Pancreas (tissue), 10 donors: ENCODE measurements at regions not wholly inside any gene's neighbourhood (a gene's known extent, or its start where the extent isn't known, plus 50 kb on each side); places are given as distances from the start of the nearest gene placed in this dataset.
"Not testable (repeated sequence)": the region's sequence is repeated elsewhere in the genome, so short reads cannot be mapped to it uniquely, and the experiment has no call there.

ENCODE experiments used
- ATAC-seq, 4 donors: fragments of 200-7000 bp; cut with Tn5 transposase; one replicate each; pipeline versions ENCODE4 v1.8.0 to v1.9.1; 2020; ENCODE audit warnings: mild to moderate bottlenecking in 4 of 4, moderate library complexity in 4 of 4
- DNase-seq, 6 donors: peaks; one replicate each; pipeline ENCODE4 v3.0.0-alpha.2; 2020
- FAIRE-seq: peaks from 2 replicates; lab custom pipeline; 2012; peaks lifted over from hg19 to GRCh38; lab: Jason Lieb, UNC
- H3K27ac ChIP-seq, 4 donors: fragments of 200-600 bp; sonication (generic); 1 replicate in 3 of 4; 2 replicates in 1 of 4; pipeline versions ENCODE4 v1.5.0 to v1.8.0; 2020
- H3K27me3 ChIP-seq, 4 donors: fragments of 200-600 bp; one replicate each; pipeline ENCODE4 v1.8.0; 2021
- H3K36me3 ChIP-seq, 3 donors: fragments of 200-600 bp; sonication (generic) in 1 of 3; one replicate each; pipeline versions ENCODE4 v1.5.0 to v1.8.0; 2020 to 2021
- H3K4me1 ChIP-seq, 3 donors: fragments of 200-600 bp; one replicate each; pipeline ENCODE4 v1.8.0; 2021
- H3K4me3 ChIP-seq, 4 donors: fragments of 200-600 bp; sonication (generic) in 2 of 4; one replicate each; pipeline versions ENCODE4 v1.5.0 to v1.8.0; 2020 to 2021
- H3K9me3 ChIP-seq, 4 donors: fragments of 200-600 bp; one replicate each; pipeline ENCODE4 v1.8.0; 2021
- WGBS, 2 donors: extraction: QIAGEN DNeasy Blood & Tissue Kit; methylation state at CpG; one replicate each; pipeline ENCODE4 v1.1.7; 2013; 5-methylcytosine and 5-hydroxymethylcytosine counted together
- intact Hi-C, 3 donors: fragments of 100-400 bp; cut with DNase I; formaldehyde crosslinking; loops; one replicate each; pipeline versions ENCODE4 v1.11.1 to v1.14.2; 2022
- TF ChIP-seq, protein P1 (sequence below), 4 donors: fragments of 200-600 bp; sonication (generic) in 3 of 4; IDR thresholded peaks; one replicate each; pipeline versions ENCODE4 v1.5.0 to v1.8.0; 2021; ENCODE audit warnings: antibody characterized with exemption in 4 of 4
- donor health status: healthy with polysubstance abuse.
- donor health status: DM: no; HTN: no; CAD: no; lungs with moderate emphysema.
- donor health status: DM: no; HTN: no; CAD: no.
- donor health status: control.
- donor health status: control.
- donor health status: Bipolar disorder and iron deficiency.
- donor health status: DM: yes; HTN: yes; CAD: no.
- donor health status: DM: no; HTN: no; CAD: no.
- donor health status: DM: no; HTN: no; CAD: no.
- donor health status: DM: yes; HTN: yes; CAD: no.

GRCh38 chr16:66085651-66086050 lies 280.8 kb upstream of the CDH5 start:
- Histone ChIP-seq H3K36me3 (no peaks in the 10 kb centered on the region), H3K4me3 (no peak overlapping the region), H3K27me3 (no peaks in the 10 kb centered on the region), H3K4me1 (no peaks in the 10 kb centered on the region), H3K9me3 (no peaks in the 10 kb centered on the region), H3K27ac (no peak overlapping the region)
- no peak for FAIRE-seq
- DNase-seq: no peak
- TF ChIP-seq, protein P1, sequence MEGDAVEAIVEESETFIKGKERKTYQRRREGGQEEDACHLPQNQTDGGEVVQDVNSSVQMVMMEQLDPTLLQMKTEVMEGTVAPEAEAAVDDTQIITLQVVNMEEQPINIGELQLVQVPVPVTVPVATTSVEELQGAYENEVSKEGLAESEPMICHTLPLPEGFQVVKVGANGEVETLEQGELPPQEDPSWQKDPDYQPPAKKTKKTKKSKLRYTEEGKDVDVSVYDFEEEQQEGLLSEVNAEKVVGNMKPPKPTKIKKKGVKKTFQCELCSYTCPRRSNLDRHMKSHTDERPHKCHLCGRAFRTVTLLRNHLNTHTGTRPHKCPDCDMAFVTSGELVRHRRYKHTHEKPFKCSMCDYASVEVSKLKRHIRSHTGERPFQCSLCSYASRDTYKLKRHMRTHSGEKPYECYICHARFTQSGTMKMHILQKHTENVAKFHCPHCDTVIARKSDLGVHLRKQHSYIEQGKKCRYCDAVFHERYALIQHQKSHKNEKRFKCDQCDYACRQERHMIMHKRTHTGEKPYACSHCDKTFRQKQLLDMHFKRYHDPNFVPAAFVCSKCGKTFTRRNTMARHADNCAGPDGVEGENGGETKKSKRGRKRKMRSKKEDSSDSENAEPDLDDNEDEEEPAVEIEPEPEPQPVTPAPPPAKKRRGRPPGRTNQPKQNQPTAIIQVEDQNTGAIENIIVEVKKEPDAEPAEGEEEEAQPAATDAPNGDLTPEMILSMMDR (IDR thresholded peaks at IDR 0.05): no peak
- ATAC-seq: no peak
- WGBS, 2 donors: 67 to 77% methylated on average over 5 of the region's 5 CpGs
- intact Hi-C loops: no loop called here

DNA sequence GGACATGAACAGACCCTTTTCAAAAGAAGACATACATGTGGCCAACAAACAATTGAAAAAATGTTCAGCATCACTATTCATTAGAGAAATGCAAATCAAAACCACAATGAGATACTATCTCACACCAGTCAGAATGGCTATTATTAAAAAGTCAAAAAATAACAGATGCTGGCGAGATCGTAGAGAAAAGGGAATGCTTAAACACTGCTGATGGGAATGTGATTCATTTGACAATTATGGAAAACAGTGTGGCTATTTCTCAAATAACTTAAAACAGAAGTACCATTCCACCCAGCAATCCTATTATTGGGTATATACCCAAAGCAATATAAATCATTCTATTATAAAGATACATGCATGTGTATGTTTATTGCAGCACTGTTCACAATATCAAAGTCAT lies 281.8 kb upstream of the CDH5 start:
- FAIRE-seq, H3K27ac ChIP-seq, intact Hi-C loops, H3K27me3 ChIP-seq, H3K4me3 ChIP-seq, H3K36me3 ChIP-seq, DNase-seq, H3K4me1 ChIP-seq, H3K9me3 ChIP-seq, ATAC-seq: not testable (repeated sequence)
- WGBS, 2 donors: 78 to 83% methylated on average over 2 of the region's 2 CpGs

GRCh38 chr16:66084306-66084705 lies 282.2 kb upstream of the CDH5 start:
- no peak overlapping the region for H3K4me3 ChIP-seq
- no peaks in the 10 kb centered on the region for H3K4me1 ChIP-seq
- no peak for DNase-seq
- 13 to 35% methylated on average over 1 of the region's 1 CpG for WGBS, 2 donors
- H3K27ac ChIP-seq: no peak overlapping the region
- no peaks in the 10 kb centered on the region for H3K27me3 ChIP-seq
- TF ChIP-seq, protein P1 (IDR thresholded peaks at IDR 0.05): no peak
- no peaks in the 10 kb centered on the region for H3K36me3 ChIP-seq
- ATAC-seq: no peak
- no peak for FAIRE-seq
- no peaks in the 10 kb centered on the region for H3K9me3 ChIP-seq
- intact Hi-C loops: no loop called here

DNA sequence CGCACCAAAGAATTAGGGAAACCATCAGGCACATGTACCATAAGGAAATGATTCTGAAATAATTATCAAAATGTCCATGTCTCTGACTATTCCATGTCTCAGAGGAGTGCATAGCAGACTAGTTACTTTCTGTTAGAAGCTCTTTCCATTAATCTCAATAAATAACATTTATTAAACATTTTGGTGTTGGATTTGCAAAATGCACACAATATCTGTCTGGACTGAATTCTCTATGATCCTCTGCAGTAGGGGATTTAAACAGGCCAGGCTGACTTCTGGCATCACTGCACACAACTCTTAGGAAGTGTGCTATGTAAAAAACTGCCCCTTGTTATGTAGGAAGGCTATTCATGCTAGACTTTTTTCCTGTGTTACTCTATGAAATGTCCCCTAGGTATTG lies 283.3 kb upstream of the CDH5 start:
- H3K9me3 ChIP-seq: no peaks in the 10 kb centered on the region
- DNase-seq: no peak
- no peaks in the 10 kb centered on the region for H3K4me1 ChIP-seq
- no peak overlapping the region for H3K27ac ChIP-seq
- TF ChIP-seq, protein P1 (IDR thresholded peaks at IDR 0.05): no peak
- WGBS, 2 donors: 83 to 91% methylated on average over 1 of the region's 1 CpG
- no peak overlapping the region for H3K4me3 ChIP-seq
- FAIRE-seq: no peak
- H3K36me3 ChIP-seq: no peaks in the 10 kb centered on the region
- H3K27me3 ChIP-seq: peaks cover 0 to 1% (median 0%) of the 10 kb centered on the region in 4 donors
- intact Hi-C loops: no loop called here
- ATAC-seq: no peak

DNA sequence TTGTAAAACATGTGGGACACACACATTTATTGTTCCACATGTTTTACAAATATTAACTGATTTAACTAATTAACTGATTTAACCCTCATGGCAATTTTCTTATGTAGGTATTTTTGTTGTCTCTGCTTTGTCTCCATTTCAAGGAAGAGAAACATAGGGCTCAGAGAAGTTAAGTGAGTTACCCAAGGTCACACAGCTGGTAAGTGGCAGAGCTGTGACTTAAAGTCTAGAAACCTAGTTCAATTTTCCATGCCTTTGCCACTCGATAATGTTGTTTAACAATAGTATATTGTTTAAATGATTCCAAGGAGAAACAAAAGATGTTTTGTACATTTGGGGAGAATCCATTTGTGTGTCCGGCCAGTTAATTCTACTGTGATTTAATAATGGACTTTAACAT lies 284.1 kb upstream of the CDH5 start:
- Histone ChIP-seq H3K36me3 (no peaks in the 10 kb centered on the region), H3K27ac (no peak overlapping the region), H3K27me3 (peaks cover 0 to 4% (median 0%) of the 10 kb centered on the region in 4 donors), H3K4me1 (no peaks in the 10 kb centered on the region), H3K4me3 (no peak overlapping the region), H3K9me3 (no peaks in the 10 kb centered on the region)
- no peak for DNase-seq
- WGBS, 2 donors: 39 to 43% methylated on average over 2 of the region's 2 CpGs
- intact Hi-C loops: no loop called here
- FAIRE-seq: no peak
- TF ChIP-seq, protein P1 (IDR thresholded peaks at IDR 0.05): no peak
- ATAC-seq: no peak
